ENCODE measurements at regions not wholly inside any gene's neighbourhood (a gene's known extent, or its start where the extent isn't known, plus 50 kb on each side); places are given as distances from the start of the nearest gene placed in this dataset.

DNA sequence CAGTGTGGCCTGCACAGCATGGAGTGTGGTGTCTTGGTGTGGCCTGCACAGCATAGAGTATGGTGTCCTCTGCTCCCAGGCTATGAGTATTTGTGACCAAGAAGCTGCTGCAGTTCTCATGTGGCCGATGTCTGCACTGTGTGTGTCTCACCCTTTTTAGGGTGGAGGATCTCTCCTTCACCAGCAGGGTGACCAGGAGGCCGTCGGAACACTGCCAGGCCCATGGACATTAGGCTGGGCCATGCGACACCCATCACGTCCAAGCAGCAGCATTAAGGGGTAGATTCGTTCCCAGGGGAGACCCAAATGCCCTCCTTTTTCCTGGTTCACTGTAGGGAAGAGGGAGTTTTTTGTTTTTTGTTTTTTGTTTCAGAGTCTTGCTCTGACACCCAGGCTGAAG, 115.3 kb upstream of the SPIN1 start:
- H4K20me1 ChIP-seq (ENCODE audit: control insufficient read depth, insufficient read depth, low read depth, low read length) = no peaks in the 10 kb centered on the region
- H3K27me3 ChIP-seq (ENCODE audit: control insufficient read depth, low read length) = no peaks in the 10 kb centered on the region
- no peaks in the 10 kb centered on the region for H3K9me2 ChIP-seq (replicated peaks; ENCODE audit: control insufficient read depth, low read length)
- H3K4me2 ChIP-seq (ENCODE audit: low read length) = no peak overlapping the region
- no peak overlapping the region for H3K4me3 ChIP-seq (ENCODE audit: low read length)
- H3K27ac ChIP-seq (ENCODE audit: low read depth, low read length) = no peak overlapping the region
- no peaks in the 10 kb centered on the region for H3F3A ChIP-seq (ENCODE audit: control insufficient read depth, insufficient read depth)
- no peak for TF ChIP-seq EZH2phosphoT487 (IDR thresholded peaks at IDR 0.05; ENCODE audit: borderline replicate concordance, low read length)
- TF ChIP-seq, protein P1, sequence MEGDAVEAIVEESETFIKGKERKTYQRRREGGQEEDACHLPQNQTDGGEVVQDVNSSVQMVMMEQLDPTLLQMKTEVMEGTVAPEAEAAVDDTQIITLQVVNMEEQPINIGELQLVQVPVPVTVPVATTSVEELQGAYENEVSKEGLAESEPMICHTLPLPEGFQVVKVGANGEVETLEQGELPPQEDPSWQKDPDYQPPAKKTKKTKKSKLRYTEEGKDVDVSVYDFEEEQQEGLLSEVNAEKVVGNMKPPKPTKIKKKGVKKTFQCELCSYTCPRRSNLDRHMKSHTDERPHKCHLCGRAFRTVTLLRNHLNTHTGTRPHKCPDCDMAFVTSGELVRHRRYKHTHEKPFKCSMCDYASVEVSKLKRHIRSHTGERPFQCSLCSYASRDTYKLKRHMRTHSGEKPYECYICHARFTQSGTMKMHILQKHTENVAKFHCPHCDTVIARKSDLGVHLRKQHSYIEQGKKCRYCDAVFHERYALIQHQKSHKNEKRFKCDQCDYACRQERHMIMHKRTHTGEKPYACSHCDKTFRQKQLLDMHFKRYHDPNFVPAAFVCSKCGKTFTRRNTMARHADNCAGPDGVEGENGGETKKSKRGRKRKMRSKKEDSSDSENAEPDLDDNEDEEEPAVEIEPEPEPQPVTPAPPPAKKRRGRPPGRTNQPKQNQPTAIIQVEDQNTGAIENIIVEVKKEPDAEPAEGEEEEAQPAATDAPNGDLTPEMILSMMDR (IDR thresholded peaks at IDR 0.05; ENCODE audit: low read depth, low read length, poor library complexity, severe bottlenecking) = no peak
- H3K79me2 ChIP-seq (ENCODE audit: control insufficient read depth, low read length) = no peaks in the 10 kb centered on the region
- H3K36me3 ChIP-seq (ENCODE audit: control insufficient read depth, low read length) = no peaks in the 10 kb centered on the region
- H3K9me3 ChIP-seq (ENCODE audit: control insufficient read depth, insufficient read depth, low read length) = no peaks in the 10 kb centered on the region
- no peaks in the 10 kb centered on the region for H3K4me1 ChIP-seq (ENCODE audit: control insufficient read depth, low read length)

DNA sequence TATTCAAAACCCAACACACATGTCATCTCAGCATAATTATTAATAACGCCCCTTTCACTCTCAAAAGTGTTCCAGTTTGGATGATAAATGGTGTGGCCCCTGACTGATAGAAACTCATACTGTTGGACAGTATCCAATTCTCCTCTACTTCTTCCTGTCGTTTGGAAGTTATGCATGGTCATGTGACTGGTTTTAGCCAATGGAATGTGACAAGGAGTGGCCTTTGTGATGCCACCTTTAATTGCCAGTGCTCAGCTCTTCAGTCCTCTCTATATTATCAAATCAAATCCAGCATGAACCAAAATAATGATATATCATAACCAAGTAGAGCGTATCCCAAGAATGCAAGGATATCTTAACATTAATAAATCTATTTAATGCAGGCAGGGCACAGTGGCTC, 117.8 kb upstream of the SPIN1 start:
- H3K79me2 ChIP-seq (ENCODE audit: control insufficient read depth, low read length) = no peaks in the 10 kb centered on the region
- TF ChIP-seq, protein P1 (IDR thresholded peaks at IDR 0.05; ENCODE audit: low read depth, low read length, poor library complexity, severe bottlenecking) = no peak
- no peak for TF ChIP-seq EZH2phosphoT487 (IDR thresholded peaks at IDR 0.05; ENCODE audit: borderline replicate concordance, low read length)
- no peak overlapping the region for H3K27ac ChIP-seq (ENCODE audit: low read depth, low read length)
- H3K4me3 ChIP-seq (ENCODE audit: low read length) = no peak overlapping the region
- H3K4me2 ChIP-seq (ENCODE audit: low read length) = no peak overlapping the region
- H3K9me2 ChIP-seq (replicated peaks; ENCODE audit: control insufficient read depth, low read length) = no peaks in the 10 kb centered on the region
- H3F3A ChIP-seq (ENCODE audit: control insufficient read depth, insufficient read depth) = no peaks in the 10 kb centered on the region
- no peaks in the 10 kb centered on the region for H3K9me3 ChIP-seq (ENCODE audit: control insufficient read depth, insufficient read depth, low read length)
- no peaks in the 10 kb centered on the region for H3K36me3 ChIP-seq (ENCODE audit: control insufficient read depth, low read length)
- H4K20me1 ChIP-seq (ENCODE audit: control insufficient read depth, insufficient read depth, low read depth, low read length) = no peaks in the 10 kb centered on the region
- H3K4me1 ChIP-seq (ENCODE audit: control insufficient read depth, low read length) = peaks cover 8% of the 10 kb centered on the region
- no peaks in the 10 kb centered on the region for H3K27me3 ChIP-seq (ENCODE audit: control insufficient read depth, low read length)

DNA sequence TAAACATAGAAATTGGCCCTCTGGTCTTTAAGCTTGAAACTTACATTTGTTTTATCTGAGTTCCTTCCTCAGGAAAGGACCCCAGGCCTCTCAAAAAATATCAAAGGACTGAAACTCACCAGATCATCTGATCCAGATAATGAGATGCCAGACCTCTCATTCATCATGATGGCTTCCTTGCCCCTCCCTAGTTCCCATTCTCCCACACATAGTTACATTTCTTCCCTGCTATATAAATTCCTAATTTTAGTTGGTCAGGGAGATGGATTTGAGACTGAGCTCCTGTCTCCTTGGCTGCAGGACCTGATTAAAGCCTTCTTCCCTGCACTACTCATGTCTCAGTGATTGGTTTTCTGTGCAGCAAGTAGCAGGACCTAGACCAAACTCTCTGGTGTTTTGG, 119.4 kb upstream of the SPIN1 start:
- Histone ChIP-seq H3K4me1 (ENCODE audit: control insufficient read depth, low read length) (peaks cover 8% of the 10 kb centered on the region), H3K4me3 (ENCODE audit: low read length) (no peak overlapping the region), H3K27ac (ENCODE audit: low read depth, low read length) (no peak overlapping the region), H3K9me3 (ENCODE audit: control insufficient read depth, insufficient read depth, low read length) (no peaks in the 10 kb centered on the region), H3F3A (ENCODE audit: control insufficient read depth, insufficient read depth) (no peaks in the 10 kb centered on the region), H3K79me2 (ENCODE audit: control insufficient read depth, low read length) (no peaks in the 10 kb centered on the region), H3K27me3 (ENCODE audit: control insufficient read depth, low read length) (no peaks in the 10 kb centered on the region), H3K4me2 (ENCODE audit: low read length) (no peak overlapping the region), H3K36me3 (ENCODE audit: control insufficient read depth, low read length) (no peaks in the 10 kb centered on the region), H3K9me2 (replicated peaks; ENCODE audit: control insufficient read depth, low read length) (no peaks in the 10 kb centered on the region), H4K20me1 (ENCODE audit: control insufficient read depth, insufficient read depth, low read depth, low read length) (no peaks in the 10 kb centered on the region)
- no peak for TF ChIP-seq EZH2phosphoT487 (IDR thresholded peaks at IDR 0.05; ENCODE audit: borderline replicate concordance, low read length)
- TF ChIP-seq, protein P1 (IDR thresholded peaks at IDR 0.05; ENCODE audit: low read depth, low read length, poor library complexity, severe bottlenecking) = no peak

DNA sequence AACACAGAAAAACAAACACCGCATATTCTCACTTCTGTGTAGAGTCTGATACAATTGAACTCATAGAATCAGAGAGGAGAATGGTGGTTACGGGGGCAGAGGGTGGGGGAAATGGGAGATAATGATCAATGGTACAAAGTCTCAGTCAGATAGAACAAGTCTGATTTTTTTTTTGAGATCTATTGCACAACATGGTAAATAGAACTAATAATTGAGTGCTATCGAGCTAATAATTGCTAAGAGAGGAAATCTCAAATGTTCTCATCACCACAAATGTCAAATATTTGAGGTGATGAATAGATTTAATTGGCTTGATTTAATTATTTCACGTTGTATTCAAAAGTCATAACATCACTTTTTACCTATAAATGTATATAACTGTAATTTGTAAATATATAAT, 121.0 kb upstream of the SPIN1 start:
- no peaks in the 10 kb centered on the region for H3K27me3 ChIP-seq (ENCODE audit: control insufficient read depth, low read length)
- no peaks in the 10 kb centered on the region for H3K9me2 ChIP-seq (replicated peaks; ENCODE audit: control insufficient read depth, low read length)
- TF ChIP-seq, protein P1 (IDR thresholded peaks at IDR 0.05; ENCODE audit: low read depth, low read length, poor library complexity, severe bottlenecking) = no peak
- no peak for TF ChIP-seq EZH2phosphoT487 (IDR thresholded peaks at IDR 0.05; ENCODE audit: borderline replicate concordance, low read length)
- no peak overlapping the region for H3K4me3 ChIP-seq (ENCODE audit: low read length)
- no peak overlapping the region for H3K27ac ChIP-seq (ENCODE audit: low read depth, low read length)
- H3F3A ChIP-seq (ENCODE audit: control insufficient read depth, insufficient read depth) = no peaks in the 10 kb centered on the region
- no peak overlapping the region for H3K4me2 ChIP-seq (ENCODE audit: low read length)
- no peaks in the 10 kb centered on the region for H3K9me3 ChIP-seq (ENCODE audit: control insufficient read depth, insufficient read depth, low read length)
- no peaks in the 10 kb centered on the region for H4K20me1 ChIP-seq (ENCODE audit: control insufficient read depth, insufficient read depth, low read depth, low read length)
- H3K36me3 ChIP-seq (ENCODE audit: control insufficient read depth, low read length) = no peaks in the 10 kb centered on the region
- H3K4me1 ChIP-seq (ENCODE audit: control insufficient read depth, low read length) = peaks cover 8% of the 10 kb centered on the region
- H3K79me2 ChIP-seq (ENCODE audit: control insufficient read depth, low read length) = no peaks in the 10 kb centered on the region

All from DOHH2 (cell line).